Smooth muscle cell (in vitro differentiated cells): ENCODE measurements at regions not wholly inside any gene's neighbourhood (a gene's known extent, or its start where the extent isn't known, plus 50 kb on each side); places are given as distances from the start of the nearest gene placed in this dataset.
A peak's percentile ranks its signal among the peaks of the same experiment; 100 is the strongest.

Experiments used
- DNase-seq: peaks from one replicate; lab custom pipeline; 2025; ENCODE audit not compliant: unreplicated experiment; lab: John Stamatoyannopoulos, UW
- H2AFZ ChIP-seq: fragments of 200-600 bp; sonication (generic); 2 replicates; pipeline ENCODE4 v1.6.0; 2016; ENCODE audit warnings: antibody characterized with exemption, low read depth, mild to moderate bottlenecking
- H3F3A ChIP-seq: fragments of 200-600 bp; sonication (generic); 2 replicates; pipeline ENCODE4 v1.6.0; 2017; ENCODE audit warnings: antibody characterized with exemption, low read depth
- H3K27ac ChIP-seq: fragments of 200-600 bp; sonication (generic); 2 replicates; pipeline ENCODE4 v1.5.1; 2016; ENCODE audit warnings: low read depth, mild to moderate bottlenecking
- H3K27me3 ChIP-seq: fragments of 200-600 bp; sonication (generic); 2 replicates; pipeline ENCODE4 v1.6.1; 2016; ENCODE audit warnings: low read depth, mild to moderate bottlenecking
- H3K36me3 ChIP-seq: fragments of 200-600 bp; sonication (generic); 2 replicates; pipeline ENCODE4 v1.5.1; 2016; ENCODE audit warnings: low read depth
- H3K4me1 ChIP-seq: fragments of 200-600 bp; sonication (generic); 2 replicates; pipeline ENCODE4 v1.5.1; 2016; ENCODE audit warnings: low read depth
- H3K4me2 ChIP-seq: fragments of 200-600 bp; sonication (generic); 2 replicates; pipeline ENCODE4 v1.6.0; 2016; ENCODE audit warnings: mild to moderate bottlenecking
- H3K4me3 ChIP-seq: fragments of 200-600 bp; sonication (generic); 2 replicates; pipeline ENCODE4 v1.5.1; 2016; ENCODE audit warnings: mild to moderate bottlenecking
- H3K79me2 ChIP-seq: fragments of 200-600 bp; sonication (generic); 2 replicates; pipeline ENCODE4 v1.6.0; 2016; ENCODE audit warnings: low read depth, mild to moderate bottlenecking
- H3K9ac ChIP-seq: fragments of 200-600 bp; sonication (generic); 2 replicates; pipeline ENCODE4 v1.6.0; 2016; ENCODE audit warnings: low read depth
- H3K9me3 ChIP-seq: fragments of 200-600 bp; sonication (generic); replicated peaks from 2 replicates; pipeline ENCODE4 v1.5.1; 2016; ENCODE audit warnings: low read depth
- H4K20me1 ChIP-seq: fragments of 200-600 bp; sonication (generic); 2 replicates; pipeline ENCODE4 v1.6.0; 2016; ENCODE audit warnings: low read depth
- CTCF ChIP-seq: fragments of 200-600 bp; sonication (generic); IDR thresholded peaks from 2 replicates; pipeline ENCODE4 v1.5.1; 2017; ENCODE audit warnings: borderline replicate concordance, mild to moderate bottlenecking, antibody characterized with exemption; ENCODE audit not compliant: insufficient read depth, poor library complexity, severe bottlenecking
- WGBS: methylation state at CpG from one replicate; pipeline ENCODE4 v1.1.7; 2016; ENCODE audit warnings: low lambda C conversion rate; 5-methylcytosine and 5-hydroxymethylcytosine counted together

DNA sequence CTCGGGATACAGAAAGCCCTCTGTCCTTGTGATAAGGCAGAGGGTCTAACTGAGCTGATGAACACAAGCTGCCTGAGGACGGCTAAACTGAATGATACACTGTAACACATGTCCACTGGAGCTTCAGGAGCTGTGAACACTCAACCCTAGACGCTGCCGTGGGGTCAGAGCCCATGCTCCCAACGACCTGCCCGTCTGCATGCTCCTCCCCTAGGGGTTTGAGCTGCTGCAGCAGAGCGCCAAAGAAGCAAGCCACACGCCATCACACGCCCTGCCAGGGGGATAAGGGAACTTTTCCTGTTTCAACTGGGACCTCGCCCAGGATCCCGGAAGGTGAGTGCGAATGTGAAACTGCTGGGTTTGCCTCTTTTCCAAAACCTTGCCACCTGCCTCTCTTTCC, 361.8 kb downstream of the FAT4 start:
- no peaks in the 10 kb centered on the region for H3F3A ChIP-seq
- no peak for DNase-seq
- no peaks in the 10 kb centered on the region for H3K27me3 ChIP-seq
- no peak for TF ChIP-seq CTCF
- H3K27ac ChIP-seq: no peak overlapping the region
- H3K9ac ChIP-seq: no peak overlapping the region
- H2AFZ ChIP-seq: no peak overlapping the region
- H4K20me1 ChIP-seq: no peaks in the 10 kb centered on the region
- no peak overlapping the region for H3K4me2 ChIP-seq
- no peak overlapping the region for H3K4me3 ChIP-seq
- H3K9me3 ChIP-seq: no peaks in the 10 kb centered on the region
- H3K4me1 ChIP-seq: no peaks in the 10 kb centered on the region
- no peaks in the 10 kb centered on the region for H3K79me2 ChIP-seq
- H3K36me3 ChIP-seq: no peaks in the 10 kb centered on the region
- 87% methylated on average over 12 of the region's 12 CpGs for WGBS

DNA sequence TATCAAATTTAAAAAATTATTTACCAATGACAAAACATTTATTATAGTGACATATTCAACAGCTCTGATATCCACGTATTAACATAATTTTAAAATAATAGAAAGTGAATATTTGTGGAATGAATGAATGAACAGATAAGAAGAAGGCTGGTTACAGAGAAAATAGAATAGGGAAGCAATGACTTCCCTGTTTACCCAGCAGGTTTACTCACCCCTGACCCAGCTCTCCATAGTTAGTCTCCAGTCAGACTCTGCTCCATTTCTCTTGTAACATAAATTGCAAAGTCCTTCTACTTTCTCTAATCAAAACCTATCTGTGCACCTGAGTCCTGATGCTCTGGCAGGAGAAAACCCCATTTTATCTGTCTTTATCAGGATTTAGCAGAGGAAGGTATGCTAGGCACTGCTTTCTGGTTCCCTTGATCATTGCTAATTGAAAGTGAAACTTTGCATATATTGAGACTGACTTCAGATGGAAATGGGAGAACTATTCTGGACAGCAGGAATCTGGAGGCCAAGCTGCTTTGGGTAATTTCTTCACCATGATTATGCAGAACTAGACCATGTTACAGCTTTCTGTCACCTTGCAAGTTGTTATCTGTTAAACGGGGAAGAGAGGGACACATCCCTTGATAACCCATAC, 363.0 kb downstream of the FAT4 start:
- H3K36me3 ChIP-seq: no peaks in the 10 kb centered on the region
- no peak overlapping the region for H3K4me3 ChIP-seq
- no peak overlapping the region for H3K9ac ChIP-seq
- no peak for TF ChIP-seq CTCF
- H3F3A ChIP-seq: no peaks in the 10 kb centered on the region
- no peaks in the 10 kb centered on the region for H3K27me3 ChIP-seq
- H3K79me2 ChIP-seq: no peaks in the 10 kb centered on the region
- H3K9me3 ChIP-seq: no peaks in the 10 kb centered on the region
- H2AFZ ChIP-seq: no peak overlapping the region
- H3K4me2 ChIP-seq: no peak overlapping the region
- H3K27ac ChIP-seq: no peak overlapping the region
- no peaks in the 10 kb centered on the region for H4K20me1 ChIP-seq
- no peaks in the 10 kb centered on the region for H3K4me1 ChIP-seq
- DNase-seq: no peak
- WGBS: 89% methylated on average over 2 of the region's 2 CpGs

- Histone ChIP-seq H3K9me3 (no peaks in the 10 kb centered on the region), H3K4me1 (no peaks in the 10 kb centered on the region), H3K27me3 (no peaks in the 10 kb centered on the region), H3K27ac (no peak overlapping the region), H3K4me3 (no peak overlapping the region), H3K79me2 (no peaks in the 10 kb centered on the region), H4K20me1 (no peaks in the 10 kb centered on the region), H3K4me2 (no peak overlapping the region), H2AFZ (peak overlapping the region; percentile 72), H3K9ac (no peak overlapping the region), H3F3A (no peaks in the 10 kb centered on the region), H3K36me3 (no peaks in the 10 kb centered on the region)
- DNase-seq: no peak
- TF ChIP-seq CTCF: no peak
These were observed 365.2 kb downstream of the FAT4 start for GRCh38 chr4:125679989-125680388.

GRCh38 chr4:125681240-125681639, 366.5 kb downstream of the FAT4 start:
- no peak overlapping the region for H3K9ac ChIP-seq
- no peak for TF ChIP-seq CTCF
- H3F3A ChIP-seq: no peaks in the 10 kb centered on the region
- H3K79me2 ChIP-seq: no peaks in the 10 kb centered on the region
- no peaks in the 10 kb centered on the region for H3K9me3 ChIP-seq
- no peaks in the 10 kb centered on the region for H3K4me1 ChIP-seq
- no peak overlapping the region for H3K4me3 ChIP-seq
- H3K4me2 ChIP-seq: no peak overlapping the region
- no peak overlapping the region for H2AFZ ChIP-seq
- WGBS: 80% methylated on average over 1 of the region's 1 CpG
- DNase-seq: no peak
- H3K27ac ChIP-seq: no peak overlapping the region
- no peaks in the 10 kb centered on the region for H3K27me3 ChIP-seq
- no peaks in the 10 kb centered on the region for H4K20me1 ChIP-seq
- H3K36me3 ChIP-seq: no peaks in the 10 kb centered on the region
